ENCODE measurements at regions not wholly inside any gene's neighbourhood (a gene's known extent, or its start where the extent isn't known, plus 50 kb on each side); places are given as distances from the start of the nearest gene placed in this dataset.

- H3K4me3 ChIP-seq (ENCODE audit: low read depth, low read length), result no peak overlapping the region
- DNase-seq (ENCODE audit: low read depth), result no peak
- TF ChIP-seq CTCF (conservative IDR thresholded peaks at IDR 0.05; ENCODE audit: low read depth, low read length), result no peak
Observed at GRCh38 chr2:144593803-144594202, 73.9 kb upstream of the ZEB2 start.

- no peak overlapping the region for H3K4me3 ChIP-seq (ENCODE audit: low read depth, low read length)
- no peak for TF ChIP-seq CTCF (conservative IDR thresholded peaks at IDR 0.05; ENCODE audit: low read depth, low read length)
- no peak for DNase-seq (ENCODE audit: low read depth)
Observed at GRCh38 chr2:144592500-144593256, 72.8 kb upstream of the ZEB2 start.

DNA sequence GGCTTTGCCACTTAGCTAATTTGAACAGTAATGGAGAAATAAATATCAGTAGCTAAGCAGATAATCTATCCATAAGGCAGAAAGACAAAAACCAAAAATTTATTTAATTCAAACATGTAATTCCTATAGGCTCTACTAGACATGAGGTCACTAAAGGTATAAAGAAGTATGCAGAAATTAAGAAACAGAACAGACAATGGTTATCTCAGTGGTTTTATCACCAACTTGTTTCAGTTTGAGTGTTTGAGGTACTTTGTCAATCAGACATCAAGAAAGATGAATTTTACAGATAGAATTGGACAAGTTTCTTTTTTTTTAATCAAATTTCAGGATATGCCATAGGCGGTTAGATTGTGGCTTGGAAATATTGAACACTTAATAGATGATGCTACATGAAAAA lies 67.4 kb upstream of the ZEB2 start:
- DNase-seq (ENCODE audit: low read depth), result no peak
- TF ChIP-seq CTCF (conservative IDR thresholded peaks at IDR 0.05; ENCODE audit: low read depth, low read length), result no peak
- H3K4me3 ChIP-seq (ENCODE audit: low read depth, low read length), result no peak overlapping the region

DNA sequence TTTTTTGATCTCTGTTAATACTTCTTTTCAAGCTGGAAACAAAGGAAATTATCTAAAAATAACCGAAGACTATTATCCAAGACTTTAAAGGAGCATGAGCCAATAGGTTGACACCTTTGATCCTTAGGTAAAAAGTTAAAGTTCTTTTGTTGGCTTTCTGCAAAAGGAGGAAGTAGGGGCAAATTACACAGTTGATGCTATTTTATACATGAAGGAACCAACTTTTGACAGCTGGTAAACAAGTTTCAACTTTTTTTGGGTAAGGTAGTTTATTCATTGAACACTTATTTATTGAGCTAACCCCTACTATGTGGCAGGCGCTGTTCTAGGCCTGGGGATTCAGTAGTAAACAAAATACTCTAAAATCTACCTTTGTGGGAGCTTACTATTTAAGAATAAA lies 66.6 kb upstream of the ZEB2 start:
- H3K4me3 ChIP-seq (ENCODE audit: low read depth, low read length), result no peak overlapping the region
- DNase-seq (ENCODE audit: low read depth), result no peak
- TF ChIP-seq CTCF (conservative IDR thresholded peaks at IDR 0.05; ENCODE audit: low read depth, low read length), result no peak

- no peak overlapping the region for H3K4me3 ChIP-seq (ENCODE audit: low read depth, low read length)
- no peak for TF ChIP-seq CTCF (conservative IDR thresholded peaks at IDR 0.05; ENCODE audit: low read depth, low read length)
- peak; percentile 33 for DNase-seq (ENCODE audit: low read depth)
Observed at GRCh38 chr2:144583741-144584453, 64.0 kb upstream of the ZEB2 start.

DNA sequence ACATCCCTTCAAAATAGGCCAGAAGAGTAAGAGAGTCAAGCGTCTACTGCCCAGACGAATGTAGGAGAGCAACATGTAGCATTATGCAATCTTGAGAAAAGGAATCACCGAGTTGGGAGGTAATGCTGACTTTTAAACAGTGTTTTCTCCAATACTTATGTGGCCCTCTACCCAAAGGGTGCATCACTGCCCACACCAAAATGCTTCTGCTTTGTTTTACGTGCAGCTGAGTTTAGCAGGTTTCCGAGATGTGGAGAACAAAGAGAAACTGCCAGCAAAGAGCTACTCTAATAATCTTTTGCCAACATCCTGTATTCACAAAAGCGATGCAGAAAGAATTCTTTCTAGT lies 63.4 kb upstream of the ZEB2 start:
- no peak overlapping the region for H3K4me3 ChIP-seq (ENCODE audit: low read depth, low read length)
- no peak for TF ChIP-seq CTCF (conservative IDR thresholded peaks at IDR 0.05; ENCODE audit: low read depth, low read length)
- DNase-seq (ENCODE audit: low read depth), result no peak
